Left lobe of liver (tissue), 2 donors: ENCODE measurements at regions not wholly inside any gene's neighbourhood (a gene's known extent, or its start where the extent isn't known, plus 50 kb on each side); places are given as distances from the start of the nearest gene placed in this dataset.
"Not testable (repeated sequence)": the region's sequence is repeated elsewhere in the genome, so short reads cannot be mapped to it uniquely, and the experiment has no call there.

ENCODE experiments used
- ATAC-seq: fragments of 200-7000 bp; cut with Tn5 transposase; one replicate; pipeline ENCODE4 v1.9.1; 2020; ENCODE audit warnings: mild to moderate bottlenecking, moderate library complexity
- DNase-seq: peaks from one replicate; pipeline ENCODE4 v3.0.0-alpha.2; 2020; ENCODE audit warnings: low spot score
- donor health status: DM: no; HTN: no; CAD: no; lungs with moderate emphysema.
- donor health status: DM: no; HTN: yes; CAD: no.

DNA sequence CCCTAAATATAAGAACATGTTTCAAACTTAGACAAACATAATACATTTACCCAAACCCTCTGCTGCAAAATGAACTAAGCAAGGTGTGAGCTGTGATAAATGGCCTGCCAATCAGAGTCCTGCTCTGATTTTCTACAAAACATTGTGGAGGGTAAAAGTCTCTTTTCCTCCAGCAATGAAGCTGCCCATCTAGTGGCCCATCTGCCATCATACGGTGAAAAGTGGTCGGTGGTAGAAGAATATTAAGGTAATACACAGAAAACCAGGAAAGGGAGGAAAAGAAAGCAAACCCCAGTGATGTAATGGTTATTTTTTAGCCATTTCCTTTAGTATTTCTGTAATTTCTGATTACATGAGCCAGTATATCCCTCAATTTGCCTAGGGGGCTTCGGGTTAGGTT is 838.1 kb downstream of the TBL1XR1 start:
- ATAC-seq = no peak

DNA sequence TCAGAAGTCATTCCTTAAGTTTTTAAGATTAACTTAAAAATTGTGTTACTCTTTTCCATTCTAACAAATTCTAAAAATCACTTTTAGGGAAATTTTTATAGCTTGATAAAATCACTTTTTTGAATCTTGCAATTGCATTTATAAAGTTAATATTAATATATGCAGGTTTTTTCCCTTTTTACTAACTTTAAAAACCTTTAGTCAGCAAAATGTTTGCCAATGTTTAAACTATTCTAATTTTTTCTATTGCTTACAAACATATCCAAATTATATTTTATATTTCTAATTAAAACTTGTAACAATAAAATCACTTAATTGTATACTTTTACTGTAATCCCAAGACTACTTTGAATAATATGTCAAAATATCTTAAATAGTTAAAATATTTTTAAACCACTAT is 839.4 kb downstream of the TBL1XR1 start:
- ATAC-seq (no peak), DNase-seq (no peak)

More for the DNA sequence above, 838.1 kb downstream of the TBL1XR1 start:
- DNase-seq = no peak

DNA sequence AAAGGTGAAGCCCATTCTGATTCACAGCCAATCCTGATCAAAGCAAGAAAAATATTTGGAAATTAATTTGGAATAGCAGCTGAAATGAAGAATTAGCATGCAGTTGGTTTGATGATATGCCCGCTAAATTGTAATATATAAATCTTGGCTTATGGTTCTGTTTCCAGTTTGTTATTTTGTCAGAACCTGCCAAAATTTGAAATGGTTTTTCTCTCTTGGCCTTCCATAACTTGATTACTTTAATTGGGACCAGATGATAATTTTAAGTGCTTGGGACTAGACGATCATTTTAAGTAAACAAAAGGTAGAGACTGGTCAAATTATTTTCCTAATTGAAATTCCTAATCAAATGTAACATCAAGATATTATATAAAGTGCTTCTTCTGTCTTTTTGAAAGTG is 842.4 kb downstream of the TBL1XR1 start:
- ATAC-seq (no peak), DNase-seq (no peak)

DNA sequence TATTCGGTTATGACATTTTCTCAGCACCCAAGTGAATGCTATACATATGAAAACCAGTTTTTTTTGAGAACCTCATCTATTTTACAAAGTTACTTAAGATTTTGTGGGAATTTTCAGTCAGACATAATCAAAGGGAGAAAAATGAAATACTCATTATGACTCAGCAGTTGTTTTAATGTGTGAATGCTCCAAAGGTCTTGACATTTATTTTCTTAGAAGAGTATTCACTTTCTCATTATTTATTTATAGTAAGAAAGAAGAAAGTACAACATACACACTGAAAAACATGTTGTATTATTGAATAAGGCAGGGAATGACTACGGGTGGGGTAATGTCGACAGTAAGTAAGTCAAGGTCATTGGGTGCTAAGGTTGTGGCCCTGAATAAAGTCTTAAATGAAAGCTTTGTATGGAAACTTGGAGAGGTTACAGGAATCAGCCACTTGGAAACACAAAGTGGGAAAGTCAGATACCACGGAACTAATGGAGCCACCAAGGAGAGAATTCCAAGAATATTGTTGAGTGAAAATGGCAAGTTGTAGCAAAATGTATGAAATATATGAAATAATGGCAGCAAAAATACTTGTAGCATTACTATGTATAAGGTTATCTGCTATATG is 844.5 kb downstream of the TBL1XR1 start:
- DNase-seq = no peak
- no peak for ATAC-seq

DNA sequence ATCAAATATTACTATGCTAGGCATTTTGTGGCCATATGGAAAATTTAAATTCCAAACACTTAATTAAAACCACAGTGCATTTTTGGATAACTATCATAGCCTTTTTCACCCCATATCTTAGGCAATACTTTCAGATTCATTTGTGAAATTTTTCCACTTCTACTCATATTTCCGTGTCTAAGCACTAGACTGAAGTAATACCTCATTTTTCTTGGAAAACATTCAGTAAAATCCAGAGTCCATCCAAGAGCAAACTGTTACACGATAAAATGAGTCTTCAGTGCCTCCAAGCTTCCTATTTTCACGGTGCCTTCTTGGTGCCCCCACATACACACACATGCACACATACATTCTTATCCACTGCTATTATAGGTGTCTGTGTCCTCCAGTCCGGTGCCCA is 845.9 kb downstream of the TBL1XR1 start:
- ATAC-seq (no peak), DNase-seq (no peak)

DNA sequence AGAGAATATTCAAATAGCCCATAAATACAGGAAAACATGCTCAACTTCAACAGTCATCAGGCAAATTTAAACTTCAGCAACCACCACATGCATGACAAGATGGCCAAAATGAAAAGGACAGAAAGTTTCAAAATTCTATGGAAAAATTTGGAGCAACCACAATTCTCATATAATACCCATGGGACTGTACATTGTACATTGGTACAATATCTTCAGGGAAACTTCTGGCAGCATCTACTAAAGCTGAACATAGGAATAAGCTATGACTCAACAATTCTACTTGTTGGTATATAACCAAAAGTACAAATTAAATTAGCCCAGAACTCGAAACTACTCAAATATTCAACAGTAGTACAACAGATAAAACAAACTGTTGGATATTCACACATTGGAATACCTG is 847.6 kb downstream of the TBL1XR1 start:
- no peak for ATAC-seq

DNA sequence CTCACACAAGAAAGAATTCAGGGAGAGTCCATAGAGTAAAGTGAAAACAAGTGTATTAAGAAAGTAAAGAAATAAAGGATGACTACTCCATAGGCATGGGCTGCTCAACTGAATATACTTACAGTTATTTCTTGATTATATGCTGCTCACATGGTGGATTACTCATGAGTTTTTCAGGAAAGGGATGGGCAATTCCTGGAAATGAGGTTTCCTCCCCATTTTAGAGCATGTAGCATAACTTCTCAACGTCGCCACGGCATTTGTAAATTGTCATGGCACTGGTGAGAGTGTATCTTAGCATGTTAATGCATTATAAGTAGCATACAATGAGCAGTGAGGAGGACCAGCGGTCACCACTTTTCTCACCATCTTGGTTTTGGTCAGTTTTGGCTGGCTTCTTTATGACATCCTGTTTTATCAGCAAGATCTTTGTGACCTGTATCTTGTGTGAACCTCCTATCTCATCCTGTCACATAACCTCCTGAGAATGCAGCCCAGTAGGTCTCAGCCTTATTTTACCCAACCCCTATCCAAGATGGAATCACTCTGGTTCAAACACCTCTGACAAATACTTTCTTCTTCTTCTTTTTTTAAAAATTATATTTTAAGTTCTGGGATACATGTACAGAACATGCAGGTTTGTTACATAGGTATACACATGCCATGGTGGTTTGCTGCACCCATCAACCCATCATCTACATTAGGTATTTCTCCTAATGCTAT is 849.7 kb downstream of the TBL1XR1 start:
- ATAC-seq (no peak), DNase-seq (no peak)

More for the DNA sequence above, 847.6 kb downstream of the TBL1XR1 start:
- no peak for DNase-seq

DNA sequence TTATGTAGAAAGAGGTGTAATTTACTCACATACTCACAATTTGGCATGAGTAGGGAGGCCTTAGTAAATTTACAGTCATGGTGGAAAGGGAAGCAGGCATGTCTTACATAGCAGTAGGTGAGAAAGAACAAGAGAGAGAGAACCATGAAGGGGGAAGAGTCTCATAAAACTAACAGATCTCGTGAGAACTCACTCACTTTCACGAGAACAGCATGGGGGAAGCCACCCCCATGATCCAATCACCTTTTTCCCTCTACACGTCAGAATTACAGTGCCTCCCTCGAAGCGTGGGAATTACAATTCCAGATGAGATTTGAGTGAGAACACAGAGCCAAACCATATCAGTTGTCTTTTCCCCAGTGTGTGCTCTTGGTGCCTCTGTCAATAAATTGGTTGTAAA is 855.3 kb downstream of the TBL1XR1 start:
- ATAC-seq = no peak
- DNase-seq = no peak

DNA sequence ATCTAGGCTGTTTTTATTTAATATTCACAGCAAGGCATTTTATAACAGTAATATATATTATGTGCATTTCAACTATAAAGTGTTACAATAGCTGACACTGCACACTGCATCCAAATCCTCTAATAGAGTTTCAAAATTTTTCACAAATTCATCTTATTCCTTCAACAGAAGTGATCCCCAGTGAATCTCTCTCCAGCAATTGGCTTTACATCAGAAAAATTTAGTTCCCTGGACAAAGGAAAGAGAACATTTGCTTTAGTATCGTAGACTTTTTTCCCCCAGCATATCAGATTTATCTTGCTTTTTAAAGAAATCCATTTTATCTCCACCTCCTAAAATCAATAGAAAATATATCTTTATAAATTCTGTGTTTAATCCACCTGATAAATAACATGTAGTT is 868.6 kb downstream of the TBL1XR1 start:
- ATAC-seq (no peak), DNase-seq (no peak)

DNA sequence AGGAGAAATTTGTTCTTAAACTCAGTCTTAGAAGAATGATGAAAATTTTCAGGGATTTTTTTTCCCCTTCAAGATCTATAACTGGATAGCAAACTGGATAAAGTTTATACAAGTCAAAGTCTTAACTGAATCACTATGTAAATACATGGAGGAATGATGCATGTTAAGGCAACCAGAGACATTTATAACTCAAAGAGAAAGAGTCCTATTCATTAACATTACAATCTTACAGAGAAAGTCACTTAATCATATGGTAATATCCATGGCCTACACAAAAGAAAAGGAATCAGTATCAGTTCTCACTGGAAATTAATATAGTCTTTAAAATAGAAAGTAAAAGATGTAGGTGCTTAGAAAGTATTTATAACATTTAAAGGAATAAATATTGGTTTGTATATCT is 869.1 kb downstream of the TBL1XR1 start:
- no peak for DNase-seq
- ATAC-seq = no peak

DNA sequence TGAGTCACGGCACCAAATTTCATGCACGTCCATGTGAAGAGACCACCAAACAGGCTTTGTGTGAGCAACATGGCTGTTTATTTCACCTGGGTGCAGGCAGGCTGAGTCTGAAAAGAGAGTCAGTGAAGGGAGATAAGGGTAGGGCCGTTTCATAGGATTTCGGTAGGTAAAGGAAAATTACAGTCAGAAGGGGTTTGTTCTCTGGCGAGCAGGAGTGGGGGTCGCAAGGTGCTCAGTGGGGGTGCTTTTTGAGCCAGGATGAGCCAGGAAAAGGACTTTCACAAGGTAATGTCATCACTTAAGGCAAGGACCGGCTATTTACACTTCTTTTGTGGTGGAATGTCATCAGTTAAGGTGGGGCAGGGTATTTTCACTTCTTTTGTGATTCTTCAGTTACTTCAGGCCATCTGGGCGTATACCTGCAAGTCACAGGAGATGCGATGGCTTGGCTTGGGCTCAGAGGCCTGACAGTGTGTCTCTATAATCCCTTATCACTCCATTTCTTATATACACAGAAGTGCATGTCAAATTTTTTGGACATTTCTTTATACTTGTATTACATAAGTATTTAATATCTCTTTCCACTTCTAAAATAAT is 870.3 kb downstream of the TBL1XR1 start:
- ATAC-seq, DNase-seq: not testable (repeated sequence)

DNA sequence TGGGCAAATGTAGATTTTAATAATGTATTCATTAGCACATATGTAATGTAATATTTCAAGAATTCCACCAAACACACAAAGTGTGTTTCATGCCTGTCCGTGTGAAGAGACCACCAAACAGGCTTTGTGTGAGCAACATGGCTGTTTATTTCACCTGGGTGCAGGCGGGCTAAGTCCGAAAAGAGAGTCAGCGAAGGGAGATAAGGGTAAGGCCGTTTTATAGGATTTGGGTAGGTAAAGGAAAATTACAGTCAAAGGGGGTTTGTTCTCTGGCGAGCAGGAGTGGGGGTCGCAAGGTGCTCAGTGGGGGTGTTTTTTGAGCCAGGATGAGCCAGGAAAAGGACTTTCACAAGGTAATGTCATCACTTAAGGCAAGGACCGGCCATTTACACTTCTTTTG is 875.8 kb downstream of the TBL1XR1 start:
- DNase-seq, ATAC-seq: not testable (repeated sequence)

DNA sequence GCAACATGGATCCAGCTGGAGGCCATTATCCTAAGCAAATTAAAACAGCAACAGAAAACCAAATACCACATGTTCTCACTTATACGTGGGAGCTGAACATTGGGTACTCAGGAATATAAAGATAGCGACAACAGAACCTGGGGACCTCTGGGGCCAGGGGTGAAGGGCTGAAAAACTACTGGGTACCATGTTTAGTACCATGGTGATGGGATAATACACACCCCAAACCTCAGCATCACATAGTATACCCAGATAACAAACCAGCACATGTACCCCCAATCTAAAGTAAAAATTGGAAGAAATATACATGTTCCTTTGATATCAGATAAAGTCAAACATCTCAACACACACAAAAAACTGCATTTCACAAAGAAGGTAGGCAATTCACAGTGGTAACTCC is 876.2 kb downstream of the TBL1XR1 start:
- DNase-seq = no peak

DNA sequence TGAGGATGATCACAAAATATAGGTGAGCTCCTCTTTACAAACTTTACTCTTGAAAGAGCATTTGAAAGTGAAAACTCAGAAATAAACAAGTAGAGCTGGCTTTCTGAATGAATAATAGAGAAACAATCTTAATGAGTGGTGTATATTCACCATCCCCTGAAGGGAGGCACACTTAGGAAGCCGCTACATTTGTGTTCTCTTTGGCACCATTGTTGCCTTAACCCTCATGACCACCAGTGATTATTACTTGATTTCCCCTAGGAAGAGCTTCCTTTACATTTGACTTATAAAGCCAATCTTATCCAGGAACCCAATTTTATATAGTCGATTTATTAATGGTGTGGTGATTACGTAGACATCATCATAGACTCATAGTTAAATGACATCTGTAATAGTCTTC is 883.9 kb downstream of the TBL1XR1 start:
- DNase-seq = no peak
- ATAC-seq = no peak

More for the DNA sequence above, 876.2 kb downstream of the TBL1XR1 start:
- ATAC-seq = no peak

DNA sequence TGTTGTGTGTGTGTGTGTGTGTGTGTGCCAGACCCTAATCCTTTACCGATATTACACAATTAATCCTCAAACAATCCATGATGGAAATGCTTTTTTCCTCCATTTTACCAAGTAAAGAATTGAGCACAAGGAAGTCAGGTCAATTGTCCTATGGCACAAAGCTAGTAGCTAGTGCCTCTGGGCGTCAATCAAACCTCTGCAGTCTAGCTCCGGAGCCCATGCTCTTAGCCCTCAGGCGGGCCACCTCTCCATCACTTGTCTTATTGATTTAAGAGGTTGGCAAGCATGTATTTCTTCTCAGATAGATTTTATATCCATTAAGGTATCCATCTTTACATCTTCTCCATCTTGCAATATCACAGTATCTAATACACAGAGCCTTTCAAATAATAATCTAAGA is 886.6 kb downstream of the TBL1XR1 start:
- ATAC-seq = no peak
- no peak for DNase-seq

DNA sequence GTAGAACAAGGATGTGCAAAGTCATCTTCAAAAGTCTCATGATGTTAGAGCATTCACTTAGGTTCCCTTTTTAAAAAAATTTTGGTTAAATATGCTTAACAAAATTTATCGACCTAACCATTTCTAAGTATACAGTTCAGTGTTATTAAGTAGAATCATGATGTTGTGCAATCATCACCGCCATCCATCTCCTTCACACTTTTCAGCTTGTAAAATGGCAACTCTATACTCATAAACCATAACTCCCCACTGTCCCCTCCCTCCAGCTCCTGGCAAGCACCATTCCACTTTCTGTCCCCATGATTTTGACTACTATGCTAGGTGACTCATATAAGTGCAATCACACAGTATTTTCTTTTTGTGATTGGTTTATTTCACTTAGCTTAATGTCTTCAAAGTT is 895.0 kb downstream of the TBL1XR1 start:
- DNase-seq = no peak
- ATAC-seq = no peak

DNA sequence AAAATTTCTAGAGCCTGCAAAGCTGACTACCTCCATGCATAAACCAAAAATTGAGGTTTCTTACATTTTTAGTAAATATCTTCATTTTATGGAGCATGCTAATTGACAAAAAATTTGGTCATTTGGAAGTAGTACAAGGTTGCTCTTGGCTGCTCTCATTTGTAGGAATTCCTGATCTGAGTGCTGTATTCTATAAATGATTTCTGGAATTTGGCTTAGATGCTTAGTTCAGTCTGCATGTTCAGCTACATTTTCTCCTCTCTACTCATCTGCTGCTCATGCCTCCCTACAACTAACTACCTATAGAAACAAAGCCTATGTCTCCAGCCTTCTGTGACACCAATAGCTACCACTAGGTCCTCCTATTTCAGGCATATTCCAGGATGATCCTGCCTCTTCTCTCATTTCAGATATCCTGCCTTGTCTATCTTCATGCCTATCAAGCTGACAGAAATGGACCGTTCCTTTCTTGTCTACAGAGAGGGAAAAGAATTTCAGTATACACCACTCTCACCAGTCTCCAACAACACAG is 901.1 kb downstream of the TBL1XR1 start:
- no peak for ATAC-seq

DNA sequence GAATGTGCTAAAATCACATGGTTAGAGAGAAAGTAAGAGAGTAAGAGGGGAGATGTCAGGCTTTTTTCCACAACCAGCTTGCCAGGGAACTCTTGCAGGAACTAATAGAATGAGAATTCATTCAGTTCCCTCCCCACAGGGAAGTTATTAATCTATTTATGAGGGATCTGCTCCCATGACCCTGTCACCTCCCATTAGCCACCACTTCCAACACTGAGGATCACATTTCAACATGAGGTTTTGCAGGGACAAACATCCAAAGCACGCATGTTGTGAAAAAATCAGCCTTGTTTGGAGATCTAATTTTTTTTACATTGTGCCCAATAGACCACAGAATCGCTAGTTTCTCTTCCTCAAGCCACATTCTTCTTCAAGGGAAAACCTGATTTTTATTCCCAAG is 904.0 kb downstream of the TBL1XR1 start:
- no peak for ATAC-seq
- no peak for DNase-seq

More for the DNA sequence above, 901.1 kb downstream of the TBL1XR1 start:
- DNase-seq = no peak

DNA sequence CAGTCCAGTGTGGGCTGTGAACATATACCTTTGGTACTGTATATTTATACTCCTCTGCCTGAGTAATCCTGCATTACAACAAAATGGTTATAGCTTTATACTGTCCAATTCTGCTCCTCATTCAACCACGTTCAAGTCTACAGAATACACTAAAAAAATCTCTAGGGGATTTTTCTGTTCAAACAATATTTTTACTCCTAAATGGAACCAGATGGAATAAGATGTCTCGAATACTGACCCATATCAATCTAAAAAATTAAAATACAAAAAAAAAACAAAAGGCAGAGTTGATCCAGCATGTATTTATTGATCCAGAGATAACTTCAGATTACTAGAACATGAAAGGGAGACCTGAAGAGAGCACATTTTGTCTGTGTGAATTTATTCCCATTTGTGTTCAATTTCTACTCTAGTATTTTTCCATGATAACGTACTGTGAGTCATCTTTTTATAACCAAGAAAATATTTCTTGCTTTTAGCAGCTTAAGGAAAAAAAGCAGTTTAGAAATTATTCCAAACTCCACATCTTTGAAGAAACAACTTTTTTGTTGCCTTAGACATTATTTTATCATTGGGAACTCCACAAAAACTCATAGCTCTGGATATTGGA is 910.7 kb downstream of the TBL1XR1 start:
- no peak for ATAC-seq
- DNase-seq = no peak

DNA sequence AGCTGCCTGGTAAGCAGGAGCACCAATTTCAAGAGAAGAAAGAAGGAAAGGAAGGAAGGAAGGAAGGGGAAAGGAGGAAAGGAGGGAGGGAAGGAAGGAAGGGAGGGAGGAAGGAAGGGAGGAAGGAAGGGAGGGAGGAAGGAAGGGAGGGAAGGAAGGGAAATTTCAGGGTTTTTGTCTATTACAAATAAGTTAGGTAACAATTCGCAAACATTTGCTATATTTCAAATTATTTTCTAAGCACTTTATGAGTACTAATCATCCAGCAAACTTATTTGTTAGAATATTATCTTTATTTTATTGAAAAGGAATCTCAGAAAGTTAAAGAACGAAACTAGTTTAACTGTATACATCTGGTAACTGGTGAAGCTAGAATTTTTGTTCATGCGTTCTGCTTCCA is 921.7 kb downstream of the TBL1XR1 start:
- ATAC-seq (no peak), DNase-seq (no peak)

DNA sequence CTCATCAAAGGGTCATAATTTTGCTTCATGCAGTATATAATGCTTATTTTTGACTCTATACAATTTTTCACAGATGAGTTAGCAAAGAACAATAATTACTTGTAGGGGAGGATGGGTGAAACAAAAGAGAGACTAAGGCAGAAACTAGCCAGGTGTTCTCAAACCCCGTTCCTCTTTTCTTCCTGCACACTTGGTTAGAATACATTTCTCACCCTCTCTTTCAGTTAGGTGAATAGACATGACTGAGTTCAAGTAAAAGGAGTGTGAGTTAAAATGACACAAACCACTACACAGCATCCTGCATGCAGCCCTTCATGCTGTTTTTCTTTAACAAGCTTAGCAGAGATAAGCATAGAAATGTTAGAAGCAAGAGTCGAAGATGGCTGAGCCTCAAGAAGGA is 922.2 kb downstream of the TBL1XR1 start:
- ATAC-seq (no peak), DNase-seq (no peak)

DNA sequence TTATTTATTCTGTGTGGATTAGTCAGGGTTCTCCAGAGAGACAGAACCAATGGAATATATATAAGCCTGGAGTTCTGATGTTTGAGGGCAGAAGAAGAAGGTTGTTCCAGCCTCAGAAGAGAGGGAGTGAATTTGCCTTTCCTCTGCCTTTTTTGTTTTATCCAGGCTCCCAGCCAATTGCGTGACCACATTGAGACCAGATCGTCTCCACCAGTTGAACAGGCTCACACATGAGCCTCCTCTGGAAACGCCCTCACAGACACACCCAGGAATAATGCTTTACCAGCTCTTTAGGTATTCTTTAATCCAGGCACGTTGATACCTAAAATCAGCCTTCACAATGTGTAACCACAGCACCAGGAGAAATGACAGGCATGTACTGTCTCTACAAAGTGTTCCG is 923.1 kb downstream of the TBL1XR1 start:
- ATAC-seq (no peak), DNase-seq (no peak)
